Type B pancreatic cell (in vitro differentiated cells): ENCODE measurements at regions not wholly inside any gene's neighbourhood (a gene's known extent, or its start where the extent isn't known, plus 50 kb on each side); places are given as distances from the start of the nearest gene placed in this dataset.
A peak's percentile ranks its signal among the peaks of the same experiment; 100 is the strongest.

Source experiments
- DNase-seq: peaks from one replicate; pipeline ENCODE4 v3.0.0; 2021; ENCODE audit warnings: mixed read lengths; ENCODE audit not compliant: unreplicated experiment; ENCODE audit errors: extremely low spot score
- H3K27ac Mint-ChIP-seq: 2 replicates; pipeline ENCODE4 v1.8.0; 2021; ENCODE audit warnings: mild to moderate bottlenecking, mixed read lengths
- H3K27me3 Mint-ChIP-seq: 2 replicates; pipeline ENCODE4 v1.8.0; 2021; ENCODE audit warnings: mixed read lengths
- H3K36me3 Mint-ChIP-seq: 2 replicates; pipeline ENCODE4 v1.8.0; 2021; ENCODE audit warnings: mixed read lengths
- H3K4me1 Mint-ChIP-seq: one replicate; pipeline ENCODE4 v1.8.0; 2021; ENCODE audit warnings: mixed read lengths; ENCODE audit not compliant: unreplicated experiment
- H3K4me3 Mint-ChIP-seq: 2 replicates; pipeline ENCODE4 v1.8.0; 2021; ENCODE audit warnings: mild to moderate bottlenecking, mixed read lengths
- H3K9me3 Mint-ChIP-seq: 2 replicates; pipeline ENCODE4 v1.8.0; 2021; ENCODE audit warnings: mixed read lengths
- TF ChIP-seq, protein P1 (sequence below): fragments of 200-600 bp; sonication (generic); conservative IDR thresholded peaks from 2 replicates; pipeline ENCODE4 v1.5.0; 2021; ENCODE audit warnings: antibody characterized with exemption, mild to moderate bottlenecking

GRCh38 chr4:186927624-186928023 is 204.0 kb upstream of the FAT1 start:
- Mint-ChIP-seq H3K27me3 (no peaks in the 10 kb centered on the region), H3K4me1 (peaks cover 6% of the 10 kb centered on the region), H3K36me3 (no peaks in the 10 kb centered on the region), H3K9me3 (peaks cover 5% of the 10 kb centered on the region), H3K27ac (no peak overlapping the region), H3K4me3 (no peak overlapping the region)
- no peak for DNase-seq
- TF ChIP-seq, protein P1, sequence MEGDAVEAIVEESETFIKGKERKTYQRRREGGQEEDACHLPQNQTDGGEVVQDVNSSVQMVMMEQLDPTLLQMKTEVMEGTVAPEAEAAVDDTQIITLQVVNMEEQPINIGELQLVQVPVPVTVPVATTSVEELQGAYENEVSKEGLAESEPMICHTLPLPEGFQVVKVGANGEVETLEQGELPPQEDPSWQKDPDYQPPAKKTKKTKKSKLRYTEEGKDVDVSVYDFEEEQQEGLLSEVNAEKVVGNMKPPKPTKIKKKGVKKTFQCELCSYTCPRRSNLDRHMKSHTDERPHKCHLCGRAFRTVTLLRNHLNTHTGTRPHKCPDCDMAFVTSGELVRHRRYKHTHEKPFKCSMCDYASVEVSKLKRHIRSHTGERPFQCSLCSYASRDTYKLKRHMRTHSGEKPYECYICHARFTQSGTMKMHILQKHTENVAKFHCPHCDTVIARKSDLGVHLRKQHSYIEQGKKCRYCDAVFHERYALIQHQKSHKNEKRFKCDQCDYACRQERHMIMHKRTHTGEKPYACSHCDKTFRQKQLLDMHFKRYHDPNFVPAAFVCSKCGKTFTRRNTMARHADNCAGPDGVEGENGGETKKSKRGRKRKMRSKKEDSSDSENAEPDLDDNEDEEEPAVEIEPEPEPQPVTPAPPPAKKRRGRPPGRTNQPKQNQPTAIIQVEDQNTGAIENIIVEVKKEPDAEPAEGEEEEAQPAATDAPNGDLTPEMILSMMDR, result no peak

DNA sequence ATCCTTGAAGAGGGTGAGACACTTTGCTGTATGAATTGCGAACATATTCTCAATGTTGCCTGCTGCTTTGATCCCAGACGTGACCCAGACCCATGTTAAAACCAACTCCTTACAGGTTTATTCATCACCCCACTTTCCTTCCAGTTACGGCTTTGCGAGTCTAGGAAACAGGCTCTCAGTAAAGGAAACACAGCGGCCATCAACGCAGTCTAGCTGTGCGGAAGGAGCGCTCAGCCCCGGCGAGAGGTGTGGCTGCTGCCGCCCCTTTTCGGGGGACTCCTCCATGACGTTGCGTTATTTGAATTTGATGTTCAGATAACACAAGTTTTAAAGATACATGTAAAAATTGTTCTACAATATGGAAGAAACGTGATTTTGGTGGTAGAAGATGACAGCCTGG is 206.4 kb upstream of the FAT1 start:
- Mint-ChIP-seq H3K27ac (no peak overlapping the region), H3K27me3 (no peaks in the 10 kb centered on the region), H3K36me3 (no peaks in the 10 kb centered on the region), H3K4me1 (peaks cover 19% of the 10 kb centered on the region), H3K4me3 (no peak overlapping the region), H3K9me3 (peaks cover 5% of the 10 kb centered on the region)
- TF ChIP-seq, protein P1, result no peak
- no peak for DNase-seq

- Mint-ChIP-seq H3K4me3 (no peak overlapping the region), H3K36me3 (no peaks in the 10 kb centered on the region), H3K27me3 (no peaks in the 10 kb centered on the region), H3K4me1 (peaks cover 23% of the 10 kb centered on the region), H3K27ac (no peak overlapping the region), H3K9me3 (peaks cover 5% of the 10 kb centered on the region)
- TF ChIP-seq, protein P1, result no peak
- no peak for DNase-seq
These were observed 207.9 kb upstream of the FAT1 start for GRCh38 chr4:186931519-186931918.

GRCh38 chr4:186932196-186932595 is 208.5 kb upstream of the FAT1 start:
- TF ChIP-seq, protein P1, result no peak
- Mint-ChIP-seq H3K27ac (no peak overlapping the region), H3K36me3 (no peaks in the 10 kb centered on the region), H3K4me1 (peaks cover 29% of the 10 kb centered on the region), H3K27me3 (no peaks in the 10 kb centered on the region), H3K4me3 (peak overlapping the region; percentile 12), H3K9me3 (peaks cover 5% of the 10 kb centered on the region)
- no peak for DNase-seq

GRCh38 chr4:186932631-186933187 is 209.1 kb upstream of the FAT1 start:
- H3K4me1 Mint-ChIP-seq, result peaks cover 29% of the 10 kb centered on the region
- DNase-seq, result no peak
- TF ChIP-seq, protein P1, result no peak
- no peak overlapping the region for H3K27ac Mint-ChIP-seq
- no peaks in the 10 kb centered on the region for H3K27me3 Mint-ChIP-seq
- peak overlapping the region; percentile 12 for H3K4me3 Mint-ChIP-seq
- peaks cover 5% of the 10 kb centered on the region for H3K9me3 Mint-ChIP-seq
- H3K36me3 Mint-ChIP-seq, result no peaks in the 10 kb centered on the region

DNA sequence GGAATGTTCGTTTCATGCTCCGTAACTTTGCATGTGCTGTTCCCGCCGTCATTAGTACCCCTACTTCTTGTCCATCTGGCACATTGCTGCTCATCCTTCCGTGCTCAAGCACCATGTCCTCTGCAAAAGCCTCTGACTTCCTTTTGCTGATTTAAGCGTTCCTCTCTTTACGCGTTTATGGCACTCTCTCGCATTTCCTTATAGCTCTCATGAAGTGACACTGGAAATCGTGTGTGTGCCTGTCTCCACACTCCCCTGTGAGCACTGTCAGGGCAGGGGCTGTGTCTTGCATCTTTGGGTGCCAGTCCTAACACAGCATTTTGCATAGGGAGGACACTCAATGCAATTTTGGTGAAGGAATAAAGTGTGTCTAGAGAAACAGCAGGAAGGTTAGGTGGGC is 210.6 kb upstream of the FAT1 start:
- Mint-ChIP-seq H3K4me1 (peaks cover 29% of the 10 kb centered on the region), H3K36me3 (no peaks in the 10 kb centered on the region), H3K27me3 (no peaks in the 10 kb centered on the region), H3K27ac (peak overlapping the region; percentile 89), H3K9me3 (peaks cover 5% of the 10 kb centered on the region), H3K4me3 (no peak overlapping the region)
- no peak for DNase-seq
- TF ChIP-seq, protein P1, result no peak
